GM23338 (cell line): ENCODE measurements at regions not wholly inside any gene's neighbourhood (a gene's known extent, or its start where the extent isn't known, plus 50 kb on each side); places are given as distances from the start of the nearest gene placed in this dataset.

Source experiments
- ATAC-seq: fragments of 200-7000 bp; cut with Tn5 transposase; 3 replicates; pipeline ENCODE4 v1.9.1; 2020
- DNase-seq: peaks from one replicate; pipeline ENCODE4 v3.0.0-alpha.2; 2015; ENCODE audit warnings: low spot score
- H2AFZ ChIP-seq: fragments of 200-600 bp; sonication (generic); 2 replicates; pipeline ENCODE4 v1.8.0; 2016; ENCODE audit warnings: antibody characterized with exemption, mild to moderate bottlenecking, moderate library complexity
- H3F3A ChIP-seq: fragments of 200-600 bp; sonication (generic); replicated peaks from 2 replicates; pipeline ENCODE4 v1.8.0; 2017; ENCODE audit warnings: antibody characterized with exemption, mixed run types, low read depth
- H3K27ac ChIP-seq: fragments of 200-600 bp; sonication (generic); 2 replicates; pipeline ENCODE4 v1.6.1; 2016; ENCODE audit warnings: low read depth
- H3K27me3 ChIP-seq: fragments of 200-600 bp; sonication (generic); 2 replicates; pipeline ENCODE4 v1.8.0; 2016; ENCODE audit warnings: mild to moderate bottlenecking, mixed run types, moderate library complexity; ENCODE audit not compliant: insufficient read depth
- H3K36me3 ChIP-seq: fragments of 200-600 bp; sonication (generic); 2 replicates; pipeline ENCODE4 v1.8.0; 2016; ENCODE audit warnings: mild to moderate bottlenecking; ENCODE audit not compliant: insufficient read depth
- H3K4me1 ChIP-seq: fragments of 200-600 bp; sonication (generic); 2 replicates; pipeline ENCODE4 v1.8.0; 2016; ENCODE audit warnings: mild to moderate bottlenecking, moderate library complexity; ENCODE audit not compliant: insufficient read depth
- H3K4me2 ChIP-seq: fragments of 200-600 bp; sonication (generic); 2 replicates; pipeline ENCODE4 v1.7.1; 2017; ENCODE audit warnings: mixed run types
- H3K4me3 ChIP-seq: fragments of 200-600 bp; sonication (generic); 2 replicates; pipeline ENCODE4 v1.6.1; 2016; ENCODE audit warnings: mixed run types
- H3K79me2 ChIP-seq: fragments of 200-600 bp; sonication (generic); replicated peaks from 2 replicates; pipeline ENCODE4 v1.8.0; 2017; ENCODE audit warnings: mild to moderate bottlenecking; ENCODE audit not compliant: insufficient read depth
- H3K9me2 ChIP-seq: fragments of 200-600 bp; sonication (generic); 2 replicates; pipeline ENCODE4 v1.8.0; 2017; ENCODE audit not compliant: insufficient read depth
- H4K20me1 ChIP-seq: fragments of 200-600 bp; sonication (generic); replicated peaks from 2 replicates; pipeline ENCODE4 v1.8.0; 2017; ENCODE audit warnings: mild to moderate bottlenecking; ENCODE audit not compliant: insufficient read depth
- H3K27ac Mint-ChIP-seq: 2 replicates; pipeline ENCODE4 v1.8.0; 2020; ENCODE audit warnings: inconsistent platforms, mild to moderate bottlenecking, moderate library complexity, mixed read lengths
- H3K27me3 Mint-ChIP-seq: 3 replicates; pipeline ENCODE4 v1.8.0; 2022; ENCODE audit warnings: low read depth, mild to moderate bottlenecking, moderate library complexity, mixed read lengths, inconsistent platforms; ENCODE audit not compliant: insufficient read depth, poor library complexity
- H3K36me3 Mint-ChIP-seq: 3 replicates; pipeline ENCODE4 v1.8.0; 2021; ENCODE audit warnings: low read depth, mild to moderate bottlenecking, inconsistent platforms, moderate library complexity, mixed read lengths
- H3K4me1 Mint-ChIP-seq: 3 replicates; pipeline ENCODE4 v1.8.0; 2020; ENCODE audit warnings: mild to moderate bottlenecking, inconsistent platforms, mixed read lengths
- H3K4me3 Mint-ChIP-seq: 3 replicates; pipeline ENCODE4 v1.8.0; 2021; ENCODE audit warnings: moderate library complexity, mild to moderate bottlenecking, inconsistent platforms, mixed read lengths
- H3K9me3 Mint-ChIP-seq: 3 replicates; pipeline ENCODE4 v1.8.0; 2020; ENCODE audit warnings: moderate library complexity, mild to moderate bottlenecking, inconsistent platforms, mixed read lengths
- CREB1 ChIP-seq: fragments of 250-450 bp; sonication (Bioruptor Pico); IDR thresholded peaks from 2 replicates; pipeline ENCODE4 v1.5.0; 2020; ENCODE audit warnings: low read depth, mild to moderate bottlenecking, moderate library complexity
- EZH2 ChIP-seq: fragments of 200-600 bp; sonication (generic); IDR thresholded peaks from one replicate; pipeline ENCODE4 v1.8.0; 2017; ENCODE audit warnings: antibody characterized with exemption, mild to moderate bottlenecking, low read depth; ENCODE audit not compliant: unreplicated experiment
- EZH2phosphoT487 ChIP-seq: fragments of 200-600 bp; sonication (generic); IDR thresholded peaks from one replicate; pipeline ENCODE4 v1.8.1; 2018; ENCODE audit warnings: antibody characterized with exemption; ENCODE audit not compliant: unreplicated experiment
- JUNB ChIP-seq: IDR thresholded peaks from one replicate; pipeline ENCODE4 v1.6.1; 2016; ENCODE audit warnings: antibody characterized with exemption; ENCODE audit not compliant: unreplicated experiment
- NANOG ChIP-seq: IDR thresholded peaks from 2 replicates; pipeline ENCODE4 v1.6.1; 2016; ENCODE audit warnings: antibody characterized with exemption, borderline replicate concordance
- POLR2AphosphoS5 ChIP-seq: IDR thresholded peaks from 2 replicates; pipeline ENCODE4 v1.6.1; 2016; ENCODE audit warnings: antibody characterized with exemption, low read depth
- STAT1 ChIP-seq: IDR thresholded peaks from one replicate; pipeline ENCODE4 v1.6.1; 2016; ENCODE audit warnings: antibody characterized with exemption; ENCODE audit not compliant: unreplicated experiment
- ZNF114 ChIP-seq: fragments of 250-450 bp; sonication (Bioruptor Pico); IDR thresholded peaks from 2 replicates; pipeline ENCODE4 v1.5.0; 2020; ENCODE audit warnings: mild to moderate bottlenecking, moderate library complexity
- ZNF331 ChIP-seq: fragments of 250-450 bp; sonication (Bioruptor Pico); IDR thresholded peaks from 2 replicates; pipeline ENCODE4 v1.5.0; 2020; ENCODE audit warnings: low read depth, mild to moderate bottlenecking, moderate library complexity
- TF ChIP-seq, protein P1 (sequence below), 2 experiments: fragments of 200-600 bp in 1 of 2; sonication (generic) in 1 of 2; conservative IDR thresholded peaks; 2 replicates each; pipeline versions ENCODE4 v1.5.1 to v1.6.1; 2016 to 2017; ENCODE audit warnings: antibody characterized with exemption in 2 of 2, low read depth in 2 of 2, mild to moderate bottlenecking in 2 of 2, moderate library complexity in 1 of 2
- TF ChIP-seq, protein P2 (sequence below): IDR thresholded peaks from one replicate; pipeline ENCODE4 v1.6.1; 2018; ENCODE audit warnings: antibody characterized with exemption; ENCODE audit not compliant: unreplicated experiment
- TF ChIP-seq, protein P3 (sequence below): IDR thresholded peaks from 2 replicates; pipeline ENCODE4 v1.6.1; 2016; ENCODE audit warnings: antibody characterized with exemption
- TF ChIP-seq, protein P4 (sequence below): fragments of 250-450 bp; sonication (Bioruptor Pico); IDR thresholded peaks from 2 replicates; pipeline ENCODE4 v1.5.0; 2020; ENCODE audit warnings: mild to moderate bottlenecking, moderate library complexity

DNA sequence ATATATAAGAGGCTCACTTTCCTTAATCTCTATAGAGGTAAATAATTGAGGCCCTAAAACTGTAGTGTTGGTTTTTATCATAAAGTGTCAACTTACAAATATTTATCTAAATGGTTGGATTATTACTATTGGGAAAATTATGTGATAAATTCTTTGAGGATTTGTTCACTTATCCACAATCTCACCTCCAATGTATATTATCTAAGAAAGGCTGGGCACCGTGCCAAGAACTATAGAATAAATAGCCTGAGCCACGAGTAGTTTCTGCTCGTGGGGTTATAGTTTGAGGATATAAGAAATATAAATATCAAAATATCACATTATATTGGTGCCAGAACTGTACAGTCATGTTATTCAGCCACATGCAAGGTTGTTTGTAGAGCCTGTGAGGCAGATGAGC is 177.9 kb downstream of the VEGFC start:
- H3K4me1 Mint-ChIP-seq = no peaks in the 10 kb centered on the region
- H3K27ac Mint-ChIP-seq = no peak overlapping the region
- ATAC-seq = no peak
- Histone ChIP-seq H3K4me1 (0 out of 2 replicates have a peak, but pooled peaks cover 1% of the 10 kb centered on the region), H3K79me2 (no peaks in the 10 kb centered on the region), H3K4me3 (no peak overlapping the region), H3K27me3 (no peaks in the 10 kb centered on the region), H2AFZ (no peak overlapping the region), H3K4me2 (no peak overlapping the region), H3K9me2 (peaks cover 3% of the 10 kb centered on the region; the same call in 1 of the 2 replicates), H4K20me1 (no peaks in the 10 kb centered on the region), H3K36me3 (no peaks in the 10 kb centered on the region), H3F3A (no peaks in the 10 kb centered on the region), H3K27ac (no peak overlapping the region)
- H3K4me3 Mint-ChIP-seq = no peak overlapping the region
- no peaks in the 10 kb centered on the region for H3K27me3 Mint-ChIP-seq
- DNase-seq = no peak
- H3K36me3 Mint-ChIP-seq = no peaks in the 10 kb centered on the region
- no peak for TF ChIP-seq ZNF331 (CRISPR knock-in tag)
- no peak for TF ChIP-seq JUNB
- TF ChIP-seq, protein P1, sequence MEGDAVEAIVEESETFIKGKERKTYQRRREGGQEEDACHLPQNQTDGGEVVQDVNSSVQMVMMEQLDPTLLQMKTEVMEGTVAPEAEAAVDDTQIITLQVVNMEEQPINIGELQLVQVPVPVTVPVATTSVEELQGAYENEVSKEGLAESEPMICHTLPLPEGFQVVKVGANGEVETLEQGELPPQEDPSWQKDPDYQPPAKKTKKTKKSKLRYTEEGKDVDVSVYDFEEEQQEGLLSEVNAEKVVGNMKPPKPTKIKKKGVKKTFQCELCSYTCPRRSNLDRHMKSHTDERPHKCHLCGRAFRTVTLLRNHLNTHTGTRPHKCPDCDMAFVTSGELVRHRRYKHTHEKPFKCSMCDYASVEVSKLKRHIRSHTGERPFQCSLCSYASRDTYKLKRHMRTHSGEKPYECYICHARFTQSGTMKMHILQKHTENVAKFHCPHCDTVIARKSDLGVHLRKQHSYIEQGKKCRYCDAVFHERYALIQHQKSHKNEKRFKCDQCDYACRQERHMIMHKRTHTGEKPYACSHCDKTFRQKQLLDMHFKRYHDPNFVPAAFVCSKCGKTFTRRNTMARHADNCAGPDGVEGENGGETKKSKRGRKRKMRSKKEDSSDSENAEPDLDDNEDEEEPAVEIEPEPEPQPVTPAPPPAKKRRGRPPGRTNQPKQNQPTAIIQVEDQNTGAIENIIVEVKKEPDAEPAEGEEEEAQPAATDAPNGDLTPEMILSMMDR (conservative IDR thresholded peaks at IDR 0.05; ENCODE audit: low read depth in 2 of 2) = no peak
- no peak for TF ChIP-seq CREB1
- no peak for TF ChIP-seq EZH2phosphoT487
- TF ChIP-seq NANOG = no peak
- TF ChIP-seq, protein P2, sequence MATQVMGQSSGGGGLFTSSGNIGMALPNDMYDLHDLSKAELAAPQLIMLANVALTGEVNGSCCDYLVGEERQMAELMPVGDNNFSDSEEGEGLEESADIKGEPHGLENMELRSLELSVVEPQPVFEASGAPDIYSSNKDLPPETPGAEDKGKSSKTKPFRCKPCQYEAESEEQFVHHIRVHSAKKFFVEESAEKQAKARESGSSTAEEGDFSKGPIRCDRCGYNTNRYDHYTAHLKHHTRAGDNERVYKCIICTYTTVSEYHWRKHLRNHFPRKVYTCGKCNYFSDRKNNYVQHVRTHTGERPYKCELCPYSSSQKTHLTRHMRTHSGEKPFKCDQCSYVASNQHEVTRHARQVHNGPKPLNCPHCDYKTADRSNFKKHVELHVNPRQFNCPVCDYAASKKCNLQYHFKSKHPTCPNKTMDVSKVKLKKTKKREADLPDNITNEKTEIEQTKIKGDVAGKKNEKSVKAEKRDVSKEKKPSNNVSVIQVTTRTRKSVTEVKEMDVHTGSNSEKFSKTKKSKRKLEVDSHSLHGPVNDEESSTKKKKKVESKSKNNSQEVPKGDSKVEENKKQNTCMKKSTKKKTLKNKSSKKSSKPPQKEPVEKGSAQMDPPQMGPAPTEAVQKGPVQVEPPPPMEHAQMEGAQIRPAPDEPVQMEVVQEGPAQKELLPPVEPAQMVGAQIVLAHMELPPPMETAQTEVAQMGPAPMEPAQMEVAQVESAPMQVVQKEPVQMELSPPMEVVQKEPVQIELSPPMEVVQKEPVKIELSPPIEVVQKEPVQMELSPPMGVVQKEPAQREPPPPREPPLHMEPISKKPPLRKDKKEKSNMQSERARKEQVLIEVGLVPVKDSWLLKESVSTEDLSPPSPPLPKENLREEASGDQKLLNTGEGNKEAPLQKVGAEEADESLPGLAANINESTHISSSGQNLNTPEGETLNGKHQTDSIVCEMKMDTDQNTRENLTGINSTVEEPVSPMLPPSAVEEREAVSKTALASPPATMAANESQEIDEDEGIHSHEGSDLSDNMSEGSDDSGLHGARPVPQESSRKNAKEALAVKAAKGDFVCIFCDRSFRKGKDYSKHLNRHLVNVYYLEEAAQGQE = no peak
- TF ChIP-seq, protein P3, sequence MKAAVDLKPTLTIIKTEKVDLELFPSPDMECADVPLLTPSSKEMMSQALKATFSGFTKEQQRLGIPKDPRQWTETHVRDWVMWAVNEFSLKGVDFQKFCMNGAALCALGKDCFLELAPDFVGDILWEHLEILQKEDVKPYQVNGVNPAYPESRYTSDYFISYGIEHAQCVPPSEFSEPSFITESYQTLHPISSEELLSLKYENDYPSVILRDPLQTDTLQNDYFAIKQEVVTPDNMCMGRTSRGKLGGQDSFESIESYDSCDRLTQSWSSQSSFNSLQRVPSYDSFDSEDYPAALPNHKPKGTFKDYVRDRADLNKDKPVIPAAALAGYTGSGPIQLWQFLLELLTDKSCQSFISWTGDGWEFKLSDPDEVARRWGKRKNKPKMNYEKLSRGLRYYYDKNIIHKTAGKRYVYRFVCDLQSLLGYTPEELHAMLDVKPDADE = no peak
- TF ChIP-seq ZNF114 (CRISPR knock-in tag) = no peak
- TF ChIP-seq, protein P4, sequence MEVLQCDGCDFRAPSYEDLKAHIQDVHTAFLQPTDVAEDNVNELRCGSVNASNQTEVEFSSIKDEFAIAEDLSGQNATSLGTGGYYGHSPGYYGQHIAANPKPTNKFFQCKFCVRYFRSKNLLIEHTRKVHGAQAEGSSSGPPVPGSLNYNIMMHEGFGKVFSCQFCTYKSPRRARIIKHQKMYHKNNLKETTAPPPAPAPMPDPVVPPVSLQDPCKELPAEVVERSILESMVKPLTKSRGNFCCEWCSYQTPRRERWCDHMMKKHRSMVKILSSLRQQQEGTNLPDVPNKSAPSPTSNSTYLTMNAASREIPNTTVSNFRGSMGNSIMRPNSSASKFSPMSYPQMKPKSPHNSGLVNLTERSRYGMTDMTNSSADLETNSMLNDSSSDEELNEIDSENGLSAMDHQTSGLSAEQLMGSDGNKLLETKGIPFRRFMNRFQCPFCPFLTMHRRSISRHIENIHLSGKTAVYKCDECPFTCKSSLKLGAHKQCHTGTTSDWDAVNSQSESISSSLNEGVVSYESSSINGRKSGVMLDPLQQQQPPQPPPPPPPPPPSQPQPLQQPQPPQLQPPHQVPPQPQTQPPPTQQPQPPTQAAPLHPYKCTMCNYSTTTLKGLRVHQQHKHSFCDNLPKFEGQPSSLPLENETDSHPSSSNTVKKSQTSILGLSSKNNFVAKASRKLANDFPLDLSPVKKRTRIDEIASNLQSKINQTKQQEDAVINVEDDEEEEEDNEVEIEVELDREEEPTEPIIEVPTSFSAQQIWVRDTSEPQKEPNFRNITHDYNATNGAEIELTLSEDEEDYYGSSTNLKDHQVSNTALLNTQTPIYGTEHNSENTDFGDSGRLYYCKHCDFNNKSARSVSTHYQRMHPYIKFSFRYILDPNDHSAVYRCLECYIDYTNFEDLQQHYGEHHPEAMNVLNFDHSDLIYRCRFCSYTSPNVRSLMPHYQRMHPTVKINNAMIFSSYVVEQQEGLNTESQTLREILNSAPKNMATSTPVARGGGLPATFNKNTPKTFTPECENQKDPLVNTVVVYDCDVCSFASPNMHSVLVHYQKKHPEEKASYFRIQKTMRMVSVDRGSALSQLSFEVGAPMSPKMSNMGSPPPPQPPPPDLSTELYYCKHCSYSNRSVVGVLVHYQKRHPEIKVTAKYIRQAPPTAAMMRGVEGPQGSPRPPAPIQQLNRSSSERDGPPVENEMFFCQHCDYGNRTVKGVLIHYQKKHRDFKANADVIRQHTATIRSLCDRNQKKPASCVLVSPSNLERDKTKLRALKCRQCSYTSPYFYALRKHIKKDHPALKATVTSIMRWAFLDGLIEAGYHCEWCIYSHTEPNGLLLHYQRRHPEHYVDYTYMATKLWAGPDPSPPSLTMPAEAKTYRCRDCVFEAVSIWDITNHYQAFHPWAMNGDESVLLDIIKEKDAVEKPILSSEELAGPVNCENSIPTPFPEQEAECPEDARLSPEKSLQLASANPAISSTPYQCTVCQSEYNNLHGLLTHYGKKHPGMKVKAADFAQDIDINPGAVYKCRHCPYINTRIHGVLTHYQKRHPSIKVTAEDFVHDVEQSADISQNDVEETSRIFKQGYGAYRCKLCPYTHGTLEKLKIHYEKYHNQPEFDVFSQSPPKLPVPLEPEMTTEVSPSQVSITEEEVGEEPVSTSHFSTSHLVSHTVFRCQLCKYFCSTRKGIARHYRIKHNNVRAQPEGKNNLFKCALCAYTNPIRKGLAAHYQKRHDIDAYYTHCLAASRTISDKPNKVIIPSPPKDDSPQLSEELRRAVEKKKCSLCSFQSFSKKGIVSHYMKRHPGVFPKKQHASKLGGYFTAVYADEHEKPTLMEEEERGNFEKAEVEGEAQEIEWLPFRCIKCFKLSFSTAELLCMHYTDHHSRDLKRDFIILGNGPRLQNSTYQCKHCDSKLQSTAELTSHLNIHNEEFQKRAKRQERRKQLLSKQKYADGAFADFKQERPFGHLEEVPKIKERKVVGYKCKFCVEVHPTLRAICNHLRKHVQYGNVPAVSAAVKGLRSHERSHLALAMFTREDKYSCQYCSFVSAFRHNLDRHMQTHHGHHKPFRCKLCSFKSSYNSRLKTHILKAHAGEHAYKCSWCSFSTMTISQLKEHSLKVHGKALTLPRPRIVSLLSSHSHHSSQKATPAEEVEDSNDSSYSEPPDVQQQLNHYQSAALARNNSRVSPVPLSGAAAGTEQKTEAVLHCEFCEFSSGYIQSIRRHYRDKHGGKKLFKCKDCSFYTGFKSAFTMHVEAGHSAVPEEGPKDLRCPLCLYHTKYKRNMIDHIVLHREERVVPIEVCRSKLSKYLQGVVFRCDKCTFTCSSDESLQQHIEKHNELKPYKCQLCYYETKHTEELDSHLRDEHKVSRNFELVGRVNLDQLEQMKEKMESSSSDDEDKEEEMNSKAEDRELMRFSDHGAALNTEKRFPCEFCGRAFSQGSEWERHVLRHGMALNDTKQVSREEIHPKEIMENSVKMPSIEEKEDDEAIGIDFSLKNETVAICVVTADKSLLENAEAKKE (CRISPR knock-in tag) = no peak
- TF ChIP-seq POLR2AphosphoS5 = no peak
- no peak for TF ChIP-seq EZH2
- TF ChIP-seq STAT1 = no peak
- no peaks in the 10 kb centered on the region for H3K9me3 Mint-ChIP-seq
